H9 (cell line): ENCODE measurements at regions not wholly inside any gene's neighbourhood (a gene's known extent, or its start where the extent isn't known, plus 50 kb on each side); places are given as distances from the start of the nearest gene placed in this dataset.

Experiments
- DNase-seq: peaks from one replicate; pipeline ENCODE4 v3.0.0-alpha.2; 2017
- H2AFZ ChIP-seq: one replicate; pipeline ENCODE4 v1.6.1; 2013; ENCODE audit warnings: mild to moderate bottlenecking, low read length, control low read depth, moderate library complexity
- H2AK5ac ChIP-seq: 2 replicates; pipeline ENCODE4 v1.6.1; 2013; ENCODE audit warnings: low read length, control low read depth, mixed read lengths; ENCODE audit not compliant: insufficient read length
- H2BK120ac ChIP-seq: one replicate; pipeline ENCODE4 v1.6.1; 2013; ENCODE audit warnings: low read depth, mild to moderate bottlenecking, low read length, control low read depth, inconsistent platforms; ENCODE audit not compliant: poor library complexity, severe bottlenecking
- H2BK12ac ChIP-seq: 2 replicates; pipeline ENCODE4 v1.6.1; 2013; ENCODE audit warnings: low read length, control low read depth, mixed read lengths, low read depth; ENCODE audit not compliant: insufficient read length
- H2BK15ac ChIP-seq: 2 replicates; pipeline ENCODE4 v1.6.1; 2013; ENCODE audit warnings: low read depth, low read length, control low read depth
- H2BK20ac ChIP-seq: one replicate; pipeline ENCODE4 v1.6.1; 2013; ENCODE audit warnings: low read depth, mild to moderate bottlenecking, low read length, control low read depth, inconsistent platforms; ENCODE audit not compliant: poor library complexity, severe bottlenecking
- H2BK5ac ChIP-seq: 2 replicates; pipeline ENCODE4 v1.6.1; 2013; ENCODE audit warnings: low read length, control low read depth, mixed read lengths; ENCODE audit not compliant: insufficient read length
- H3K14ac ChIP-seq: 2 replicates; pipeline ENCODE4 v1.6.1; 2013; ENCODE audit warnings: low read length, control low read depth; ENCODE audit not compliant: insufficient read depth
- H3K18ac ChIP-seq: 2 replicates; pipeline ENCODE4 v1.6.1; 2013; ENCODE audit warnings: low read depth, mild to moderate bottlenecking, mixed read lengths, low read length, control low read depth; ENCODE audit not compliant: insufficient read length
- H3K23ac ChIP-seq: 2 replicates; pipeline ENCODE4 v1.6.1; 2013; ENCODE audit warnings: low read length, control low read depth, mixed read lengths, low read depth; ENCODE audit not compliant: insufficient read length
- H3K23me2 ChIP-seq: 2 replicates; pipeline ENCODE4 v1.6.1; 2013; ENCODE audit warnings: low read depth, mild to moderate bottlenecking, mixed read lengths, low read length, control low read depth; ENCODE audit not compliant: insufficient read length, poor library complexity, severe bottlenecking
- H3K27ac ChIP-seq: 2 replicates; pipeline ENCODE4 v1.5.1; 2013; ENCODE audit warnings: low read length, control low read depth, mixed read lengths, low read depth; ENCODE audit not compliant: insufficient read length
- H3K27me3 ChIP-seq: 2 replicates; pipeline ENCODE4 v1.6.1; 2013; ENCODE audit warnings: low read length, control low read depth, inconsistent platforms; ENCODE audit not compliant: insufficient read depth
- H3K4ac ChIP-seq: 2 replicates; pipeline ENCODE4 v1.6.1; 2013; ENCODE audit warnings: low read depth, mild to moderate bottlenecking, control low read depth, inconsistent platforms, low read length, moderate library complexity
- H3K4me1 ChIP-seq: 2 replicates; pipeline ENCODE4 v1.6.1; 2013; ENCODE audit warnings: low read length, control low read depth, inconsistent platforms; ENCODE audit not compliant: insufficient read depth
- H3K4me2 ChIP-seq: 2 replicates; pipeline ENCODE4 v1.6.1; 2013; ENCODE audit warnings: low read length, control low read depth, mixed read lengths; ENCODE audit not compliant: insufficient read length, insufficient read depth
- H3K56ac ChIP-seq: 2 replicates; pipeline ENCODE4 v1.6.1; 2013; ENCODE audit warnings: low read depth, mild to moderate bottlenecking, mixed read lengths, low read length, control low read depth; ENCODE audit not compliant: insufficient read length
- H3K79me1 ChIP-seq: 2 replicates; pipeline ENCODE4 v1.6.1; 2013; ENCODE audit warnings: low read depth, mild to moderate bottlenecking, moderate library complexity, low read length, control low read depth, inconsistent platforms; ENCODE audit not compliant: insufficient read depth, poor library complexity, severe bottlenecking
- H3K79me2 ChIP-seq: 2 replicates; pipeline ENCODE4 v1.6.1; 2013; ENCODE audit warnings: low read length, control low read depth, inconsistent platforms; ENCODE audit not compliant: insufficient read depth
- H3K9ac ChIP-seq: 2 replicates; pipeline ENCODE4 v1.6.1; 2013; ENCODE audit warnings: low read length, control low read depth, mixed read lengths; ENCODE audit not compliant: insufficient read length; ENCODE audit errors: extremely low read depth
- H3K9me3 ChIP-seq: one replicate; pipeline ENCODE4 v1.6.1; 2013; ENCODE audit warnings: low read depth, low read length, inconsistent platforms; ENCODE audit not compliant: control insufficient read depth
- H3T11ph ChIP-seq: one replicate; pipeline ENCODE4 v1.6.1; 2013; ENCODE audit warnings: mild to moderate bottlenecking, low read length, control low read depth, inconsistent platforms
- H4K20me1 ChIP-seq: one replicate; pipeline ENCODE4 v1.6.1; 2013; ENCODE audit not compliant: control insufficient read depth, insufficient read length, insufficient read depth
- H4K5ac ChIP-seq: 2 replicates; pipeline ENCODE4 v1.6.1; 2013; ENCODE audit warnings: low read depth, mild to moderate bottlenecking, mixed read lengths, low read length, control low read depth; ENCODE audit not compliant: insufficient read length
- H4K8ac ChIP-seq: replicated peaks from 2 replicates; pipeline ENCODE4 v1.6.1; 2013; ENCODE audit warnings: low read length, control low read depth, mixed read lengths, low read depth; ENCODE audit not compliant: insufficient read length
- H4K91ac ChIP-seq: 2 replicates; pipeline ENCODE4 v1.6.1; 2013; ENCODE audit warnings: low read depth, mild to moderate bottlenecking, moderate library complexity, mixed read lengths, low read length, control low read depth; ENCODE audit not compliant: insufficient read length
- H3K27ac Mint-ChIP-seq, 3 experiments: 2 replicates in 2 of 3; 3 replicates in 1 of 3; pipeline ENCODE4 v1.8.0; 2020 to 2021; ENCODE audit warnings: mixed read lengths in 3 of 3, mild to moderate bottlenecking in 1 of 3, moderate library complexity in 1 of 3
- H3K27me3 Mint-ChIP-seq: 2 replicates; pipeline ENCODE4 v1.8.0; 2021; ENCODE audit warnings: low read depth, mild to moderate bottlenecking, moderate library complexity, mixed read lengths
- H3K36me3 Mint-ChIP-seq, 3 experiments: 2 replicates in 2 of 3; 3 replicates in 1 of 3; pipeline ENCODE4 v1.8.0; 2020 to 2021; ENCODE audit warnings: low read depth in 3 of 3, mixed read lengths in 3 of 3; ENCODE audit not compliant: insufficient read depth in 1 of 3
- H3K4me1 Mint-ChIP-seq, 2 experiments: 2 replicates each; pipeline ENCODE4 v1.8.0; 2020; ENCODE audit warnings: mixed read lengths in 2 of 2
- H3K4me3 Mint-ChIP-seq, 2 experiments: 2 replicates in 1 of 2; 3 replicates in 1 of 2; pipeline ENCODE4 v1.8.0; 2020 to 2021; ENCODE audit warnings: mild to moderate bottlenecking in 2 of 2, mixed read lengths in 2 of 2, moderate library complexity in 1 of 2
- H3K9me3 Mint-ChIP-seq, 2 experiments: 2 replicates in 1 of 2; 3 replicates in 1 of 2; pipeline ENCODE4 v1.8.0; 2020; ENCODE audit warnings: mild to moderate bottlenecking in 2 of 2, mixed read lengths in 2 of 2, moderate library complexity in 1 of 2
- TF ChIP-seq, protein P1 (sequence below): fragments of 200-600 bp; sonication (generic); conservative IDR thresholded peaks from 3 replicates; pipeline ENCODE4 v1.8.0; 2021; ENCODE audit warnings: antibody characterized with exemption, mild to moderate bottlenecking

DNA sequence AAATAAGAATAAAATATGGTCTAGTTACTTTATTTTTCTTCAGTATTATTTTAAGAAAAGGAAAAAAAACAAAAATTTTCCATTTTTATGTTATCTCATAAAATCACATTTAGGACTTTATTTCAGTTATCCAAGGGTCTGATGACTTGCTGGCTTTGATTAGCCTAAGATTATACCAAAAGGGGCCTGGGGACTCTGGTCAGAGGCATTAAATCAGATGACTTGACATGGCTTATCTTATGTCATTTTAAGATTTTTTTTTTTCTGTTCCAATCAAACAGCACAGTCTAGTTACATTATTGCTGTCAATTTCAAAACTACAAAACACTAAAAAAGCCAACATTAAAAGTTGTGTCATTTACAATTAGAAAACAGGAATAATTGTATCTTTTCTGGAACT lies 725.4 kb upstream of the NR2F2 start:
- H2BK120ac ChIP-seq = no peak overlapping the region

More for the DNA sequence above, 725.4 kb upstream of the NR2F2 start:
- Mint-ChIP-seq H3K4me1 (0 out of 4 replicates have a peak, but pooled peaks cover 0 to 4% of the 10 kb centered on the region in 2 experiments), H3K9me3 (peaks cover 2% of the 10 kb centered on the region in 2 experiments; a peak in 2 of 5 replicates), H3K36me3 (no peaks in the 10 kb centered on the region), H3K27me3 (no peaks in the 10 kb centered on the region), H3K27ac (no peak overlapping the region), H3K4me3 (no peak overlapping the region)
- no peak overlapping the region for H2BK12ac ChIP-seq
- H3K4me1 ChIP-seq = peaks cover 3% of the 10 kb centered on the region; the same call in 1 of the 2 replicates
- no peak overlapping the region for H4K8ac ChIP-seq
- H2AK5ac ChIP-seq = no peak overlapping the region
- H2BK5ac ChIP-seq = no peak overlapping the region
- no peaks in the 10 kb centered on the region for H3K79me2 ChIP-seq
- H3K14ac ChIP-seq = no peak overlapping the region
- no peak overlapping the region for H3K18ac ChIP-seq
- H4K20me1 ChIP-seq = no peaks in the 10 kb centered on the region
- no peak overlapping the region for H2AFZ ChIP-seq
- no peak overlapping the region for H2BK20ac ChIP-seq
- H3K56ac ChIP-seq = no peak overlapping the region
- no peak overlapping the region for H3K23ac ChIP-seq
- H4K5ac ChIP-seq = no peak overlapping the region
- H3K4ac ChIP-seq = no peak overlapping the region
- H3K9me3 ChIP-seq = no peaks in the 10 kb centered on the region
- H3K4me2 ChIP-seq = no peak overlapping the region
- H3K23me2 ChIP-seq = no peaks in the 10 kb centered on the region
- no peaks in the 10 kb centered on the region for H3K79me1 ChIP-seq
- TF ChIP-seq, protein P1, sequence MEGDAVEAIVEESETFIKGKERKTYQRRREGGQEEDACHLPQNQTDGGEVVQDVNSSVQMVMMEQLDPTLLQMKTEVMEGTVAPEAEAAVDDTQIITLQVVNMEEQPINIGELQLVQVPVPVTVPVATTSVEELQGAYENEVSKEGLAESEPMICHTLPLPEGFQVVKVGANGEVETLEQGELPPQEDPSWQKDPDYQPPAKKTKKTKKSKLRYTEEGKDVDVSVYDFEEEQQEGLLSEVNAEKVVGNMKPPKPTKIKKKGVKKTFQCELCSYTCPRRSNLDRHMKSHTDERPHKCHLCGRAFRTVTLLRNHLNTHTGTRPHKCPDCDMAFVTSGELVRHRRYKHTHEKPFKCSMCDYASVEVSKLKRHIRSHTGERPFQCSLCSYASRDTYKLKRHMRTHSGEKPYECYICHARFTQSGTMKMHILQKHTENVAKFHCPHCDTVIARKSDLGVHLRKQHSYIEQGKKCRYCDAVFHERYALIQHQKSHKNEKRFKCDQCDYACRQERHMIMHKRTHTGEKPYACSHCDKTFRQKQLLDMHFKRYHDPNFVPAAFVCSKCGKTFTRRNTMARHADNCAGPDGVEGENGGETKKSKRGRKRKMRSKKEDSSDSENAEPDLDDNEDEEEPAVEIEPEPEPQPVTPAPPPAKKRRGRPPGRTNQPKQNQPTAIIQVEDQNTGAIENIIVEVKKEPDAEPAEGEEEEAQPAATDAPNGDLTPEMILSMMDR = no peak
- no peak overlapping the region for H3K27ac ChIP-seq
- H3K9ac ChIP-seq = no peak overlapping the region
- DNase-seq = no peak
- H3K27me3 ChIP-seq = no peaks in the 10 kb centered on the region
- H3T11ph ChIP-seq = no peak overlapping the region
- H2BK15ac ChIP-seq = no peak overlapping the region
- no peak overlapping the region for H4K91ac ChIP-seq
